ENCODE measurements at regions not wholly inside any gene's neighbourhood (a gene's known extent, or its start where the extent isn't known, plus 50 kb on each side); places are given as distances from the start of the nearest gene placed in this dataset.

- DNase-seq (ENCODE audit: low spot score), result no peak
Measured at GRCh38 chr5:123875561-123876275, 363.7 kb downstream of the CSNK1G3 start.

GRCh38 chr5:123874600-123875201, 362.7 kb downstream of the CSNK1G3 start:
- DNase-seq (ENCODE audit: low spot score), result no peak

- DNase-seq (ENCODE audit: low spot score), result no peak
Measured at GRCh38 chr5:123873846-123874245, 361.9 kb downstream of the CSNK1G3 start.

- DNase-seq (ENCODE audit: low spot score), result no peak
Measured at GRCh38 chr5:123871373-123871772, 359.4 kb downstream of the CSNK1G3 start.

- DNase-seq (ENCODE audit: low spot score), result no peak
Measured at GRCh38 chr5:123868881-123869280, 356.9 kb downstream of the CSNK1G3 start.

- DNase-seq (ENCODE audit: low spot score), result no peak
Measured at GRCh38 chr5:123868267-123868666, 356.3 kb downstream of the CSNK1G3 start.

GRCh38 chr5:123865641-123866040, 353.7 kb downstream of the CSNK1G3 start:
- DNase-seq (ENCODE audit: low spot score), result no peak

GRCh38 chr5:123864578-123864977, 352.6 kb downstream of the CSNK1G3 start:
- no peak for DNase-seq (ENCODE audit: low spot score)

GRCh38 chr5:123858938-123859337, 347.0 kb downstream of the CSNK1G3 start:
- no peak for DNase-seq (ENCODE audit: low spot score)

GRCh38 chr5:123856766-123857165, 344.8 kb downstream of the CSNK1G3 start:
- no peak for DNase-seq (ENCODE audit: low spot score)

GRCh38 chr5:123855609-123856008, 343.6 kb downstream of the CSNK1G3 start:
- DNase-seq (ENCODE audit: low spot score), result no peak

- DNase-seq (ENCODE audit: low spot score), result no peak
Measured at GRCh38 chr5:123845356-123846100, 333.6 kb downstream of the CSNK1G3 start.

- no peak for DNase-seq (ENCODE audit: low spot score)
Measured at GRCh38 chr5:123844873-123845272, 332.9 kb downstream of the CSNK1G3 start.

- DNase-seq (ENCODE audit: low spot score), result no peak
Measured at GRCh38 chr5:123835421-123835820, 323.4 kb downstream of the CSNK1G3 start.

GRCh38 chr5:123830575-123830974, 318.6 kb downstream of the CSNK1G3 start:
- DNase-seq (ENCODE audit: low spot score), result no peak

- no peak for DNase-seq (ENCODE audit: low spot score)
Measured at GRCh38 chr5:123827811-123828210, 315.8 kb downstream of the CSNK1G3 start.

- no peak for DNase-seq (ENCODE audit: low spot score)
Measured at GRCh38 chr5:123819833-123820232, 307.9 kb downstream of the CSNK1G3 start.

GRCh38 chr5:123819386-123819785, 307.4 kb downstream of the CSNK1G3 start:
- DNase-seq (ENCODE audit: low spot score), result no peak

- no peak for DNase-seq (ENCODE audit: low spot score)
Measured at GRCh38 chr5:123817267-123817666, 305.3 kb downstream of the CSNK1G3 start.

- no peak for DNase-seq (ENCODE audit: low spot score)
Measured at GRCh38 chr5:123814801-123815470, 303.0 kb downstream of the CSNK1G3 start.

- DNase-seq (ENCODE audit: low spot score), result peak; percentile 91
Measured at GRCh38 chr5:123813937-123814624, 302.1 kb downstream of the CSNK1G3 start.

- DNase-seq (ENCODE audit: low spot score), result no peak
Measured at GRCh38 chr5:123813264-123813663, 301.3 kb downstream of the CSNK1G3 start.
